Lung (tissue), 11 donors: ENCODE measurements at regions not wholly inside any gene's neighbourhood (a gene's known extent, or its start where the extent isn't known, plus 50 kb on each side); places are given as distances from the start of the nearest gene placed in this dataset.

Experiments
- ATAC-seq: fragments of 200-7000 bp; cut with Tn5 transposase; one replicate; pipeline ENCODE4 v1.9.1; 2020; ENCODE audit warnings: moderate number of reproducible peaks; ENCODE audit not compliant: insufficient read depth, low FRiP score
- DNase-seq, 3 donors: peaks; one replicate each; pipeline ENCODE4 v3.0.0-alpha.2; 2013 to 2017
- H3K27ac ChIP-seq, 2 donors: one replicate each; pipeline ENCODE4 v1.5.1; 2013; ENCODE audit warnings: mild to moderate bottlenecking in 2 of 2, moderate library complexity in 2 of 2, control low read depth in 1 of 2, inconsistent platforms in 1 of 2, low read depth in 1 of 2, low read length in 1 of 2
- H3K27me3 ChIP-seq, 3 donors: one replicate each; pipeline ENCODE4 v1.5.1; 2013; ENCODE audit warnings: low read length in 2 of 3; ENCODE audit not compliant: control insufficient read depth in 3 of 3, insufficient read depth in 3 of 3
- H3K36me3 ChIP-seq, 4 donors: one replicate each; pipeline ENCODE4 v1.5.1; 2013; ENCODE audit warnings: low read length in 4 of 4, mild to moderate bottlenecking in 1 of 4, moderate library complexity in 1 of 4; ENCODE audit not compliant: control insufficient read depth in 4 of 4, insufficient read depth in 4 of 4
- H3K4me1 ChIP-seq, 5 donors: one replicate each; pipeline ENCODE4 v1.5.1; 2013; ENCODE audit warnings: low read length in 5 of 5, mild to moderate bottlenecking in 2 of 5, moderate library complexity in 1 of 5; ENCODE audit not compliant: control insufficient read depth in 5 of 5, insufficient read depth in 5 of 5
- H3K4me3 ChIP-seq: one replicate; pipeline ENCODE4 v1.5.1; 2013; ENCODE audit warnings: mild to moderate bottlenecking, control low read depth, moderate library complexity
- H3K9ac ChIP-seq, 2 donors: one replicate each; pipeline ENCODE4 v1.5.1; 2013; ENCODE audit warnings: low read length in 2 of 2, control low read depth in 1 of 2; ENCODE audit not compliant: insufficient read depth in 1 of 2
- H3K9me3 ChIP-seq, 4 donors: one replicate each; pipeline ENCODE4 v1.5.1; 2013; ENCODE audit warnings: low read length in 3 of 4, mild to moderate bottlenecking in 1 of 4, moderate library complexity in 1 of 4; ENCODE audit not compliant: control insufficient read depth in 4 of 4, insufficient read depth in 3 of 4
- CTCF ChIP-seq: IDR thresholded peaks from 2 replicates; pipeline ENCODE4 v1.5.1; 2012; ENCODE audit warnings: mild to moderate bottlenecking; ENCODE audit errors: control extremely low read depth, extremely low read depth
- WGBS, 2 donors: extraction: QIAGEN DNeasy Blood & Tissue Kit; methylation state at CpG; one replicate each; pipeline ENCODE4 v1.1.7; 2013; 5-methylcytosine and 5-hydroxymethylcytosine counted together
- donor health status: control.
- donor health status: control.
- donor health status: Bipolar disorder and iron deficiency.
- donor health status: healthy.
- donor health status: DM: yes; HTN: yes; CAD: no.

GRCh38 chr7:3218411-3219225 lies 82.4 kb upstream of the SDK1 start:
- no peak overlapping the region for H3K4me3 ChIP-seq

GRCh38 chr7:3229904-3230470 lies 71.1 kb upstream of the SDK1 start:
- H3K4me1 ChIP-seq, result no peaks in the 10 kb centered on the region
- H3K36me3 ChIP-seq, result no peaks in the 10 kb centered on the region
- ATAC-seq, result no peak
- TF ChIP-seq CTCF, result no peak
- WGBS, 2 donors, result 80 to 83% methylated on average over 7 of the region's 7 CpGs
- DNase-seq, result no peak
- H3K4me3 ChIP-seq, result no peak overlapping the region
- no peak overlapping the region for H3K27ac ChIP-seq
- no peaks in the 10 kb centered on the region for H3K9me3 ChIP-seq
- no peaks in the 10 kb centered on the region for H3K27me3 ChIP-seq
- H3K9ac ChIP-seq, result no peak overlapping the region

More at GRCh38 chr7:3218411-3219225, 82.4 kb upstream of the SDK1 start:
- no peak overlapping the region for H3K9ac ChIP-seq
- H3K36me3 ChIP-seq, result no peaks in the 10 kb centered on the region
- no peaks in the 10 kb centered on the region for H3K27me3 ChIP-seq
- H3K9me3 ChIP-seq, result no peaks in the 10 kb centered on the region
- no peak for TF ChIP-seq CTCF
- 10 to 28% methylated on average over 10 of the region's 10 CpGs for WGBS, 2 donors
- peaks cover 0 to 5% (median 3%) of the 10 kb centered on the region in 5 donors for H3K4me1 ChIP-seq
- DNase-seq (peak in 2 of 3 donors; percentile 30 to 43), ATAC-seq (no peak)
- H3K27ac ChIP-seq, result peak overlapping the region; percentile 12 to 63

GRCh38 chr7:3230908-3231307 lies 70.1 kb upstream of the SDK1 start:
- Histone ChIP-seq H3K36me3 (no peaks in the 10 kb centered on the region), H3K4me1 (no peaks in the 10 kb centered on the region), H3K4me3 (no peak overlapping the region), H3K27ac (no peak overlapping the region), H3K9me3 (peaks cover 0 to 5% (median under 1%) of the 10 kb centered on the region in 4 donors), H3K27me3 (no peaks in the 10 kb centered on the region), H3K9ac (no peak overlapping the region)
- TF ChIP-seq CTCF, result no peak
- 95 to 96% methylated on average over 10 of the region's 10 CpGs for WGBS, 2 donors
- no peak for ATAC-seq
- no peak for DNase-seq
